Transverse colon (tissue), 4 donors: ENCODE measurements at regions not wholly inside any gene's neighbourhood (a gene's known extent, or its start where the extent isn't known, plus 50 kb on each side); places are given as distances from the start of the nearest gene placed in this dataset.

ENCODE experiments used
- DNase-seq: peaks from one replicate; pipeline ENCODE4 v3.0.0-alpha.2; 2019
- H3K27ac ChIP-seq, 4 donors: fragments of 200-600 bp; sonication (generic); 2 replicates each; pipeline ENCODE4 v1.5.1; 2016 to 2018; ENCODE audit warnings: inconsistent platforms in 4 of 4
- H3K27me3 ChIP-seq: fragments of 200-600 bp; sonication (generic); 2 replicates; pipeline ENCODE4 v1.5.1; 2017; ENCODE audit warnings: inconsistent platforms
- H3K36me3 ChIP-seq, 4 donors: fragments of 200-600 bp; sonication (generic); 2 replicates each; pipeline ENCODE4 v1.5.1; 2017 to 2019; ENCODE audit warnings: inconsistent platforms in 4 of 4
- H3K4me1 ChIP-seq, 4 donors: fragments of 200-600 bp; sonication (generic); 2 replicates each; pipeline ENCODE4 v1.5.1; 2017 to 2020; ENCODE audit warnings: inconsistent platforms in 4 of 4
- H3K4me3 ChIP-seq, 4 donors: fragments of 200-600 bp; sonication (generic); 1 replicate in 1 of 4; 2 replicates in 3 of 4; pipeline versions ENCODE4 v1.5.1 to v1.6.1; 2017 to 2019; ENCODE audit warnings: inconsistent platforms in 4 of 4
- H3K9me3 ChIP-seq, 2 donors: fragments of 200-600 bp; sonication (generic); 2 replicates each; pipeline ENCODE4 v1.5.1; 2017 to 2019; ENCODE audit warnings: inconsistent platforms in 2 of 2
- EP300 ChIP-seq: sonication (generic); formaldehyde crosslinking; IDR thresholded peaks from one replicate; pipeline ENCODE4 v1.6.1; 2017; ENCODE audit warnings: antibody characterized with exemption, low read depth
- POLR2A ChIP-seq: fragments of 450-650 bp; IDR thresholded peaks from one replicate; pipeline ENCODE4 v1.6.1; 2016; ENCODE audit warnings: antibody characterized with exemption, mild to moderate bottlenecking, moderate library complexity
- POLR2AphosphoS5 ChIP-seq, 3 donors: sonication (generic); formaldehyde crosslinking; IDR thresholded peaks; one replicate each; pipeline ENCODE4 v1.6.1; 2016; ENCODE audit warnings: antibody characterized with exemption in 3 of 3
- WGBS, 2 donors: methylation state at CpG; one replicate each; pipeline ENCODE4 v1.1.5; 2018; ENCODE audit warnings: low coverage in 1 of 2; 5-methylcytosine and 5-hydroxymethylcytosine counted together
- in situ Hi-C, 4 donors: fragments of 200-750 bp; cut with MboI; loops; one replicate each; pipeline versions ENCODE4 v1.15.0 to v1.15.1; 2017; ENCODE audit warnings: low sequenced_read_pairs in 3 of 4, low pct_ligation_motif_present in 1 of 4, low pct_unique_long_range_greater_than_20kb in 1 of 4
- intact Hi-C: fragments of 100-400 bp; cut with DNase I; formaldehyde crosslinking; loops from one replicate; pipeline ENCODE4 v1.15.1; 2023; ENCODE audit warnings: low total_unique reads
- TF ChIP-seq, protein P1 (sequence below), 5 experiments: fragments of 200-600 bp in 3 of 5; fragments of 450-650 bp in 2 of 5; sonication (generic) in 3 of 5; IDR thresholded peaks; 1 replicate in 2 of 5; 2 replicates in 3 of 5; pipeline ENCODE4 v1.5.1; 2016 to 2017; ENCODE audit warnings: antibody characterized with exemption in 5 of 5, inconsistent platforms in 3 of 5, mild to moderate bottlenecking in 2 of 5, moderate library complexity in 1 of 5

DNA sequence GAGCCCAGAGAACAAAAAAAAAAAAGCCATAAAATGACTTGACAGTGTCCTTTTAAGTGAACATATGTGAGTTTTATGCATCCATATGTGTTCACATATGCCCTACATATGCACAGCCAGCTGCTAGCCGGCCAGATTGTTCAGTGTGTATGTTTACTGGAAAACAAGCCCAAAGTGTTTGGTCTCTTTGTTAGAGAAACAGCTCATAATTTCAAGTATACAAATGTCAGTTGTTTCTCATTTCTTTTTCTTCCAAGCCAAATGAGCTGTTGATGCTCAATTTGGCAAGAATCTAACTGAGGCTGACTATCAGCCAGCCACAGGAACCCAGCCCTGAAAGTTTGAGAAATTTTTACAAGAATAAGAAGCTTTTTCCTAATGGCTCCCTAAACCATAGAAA lies 60.8 kb upstream of the TSPAN8 start:
- in situ Hi-C loops (no loop called here), intact Hi-C loops (no loop called here)
- no peak for DNase-seq
- no peaks in the 10 kb centered on the region for H3K36me3 ChIP-seq
- TF ChIP-seq POLR2AphosphoS5 (IDR thresholded peaks at IDR 0.05) (no peak), EP300 (no peak)
- TF ChIP-seq, protein P1, sequence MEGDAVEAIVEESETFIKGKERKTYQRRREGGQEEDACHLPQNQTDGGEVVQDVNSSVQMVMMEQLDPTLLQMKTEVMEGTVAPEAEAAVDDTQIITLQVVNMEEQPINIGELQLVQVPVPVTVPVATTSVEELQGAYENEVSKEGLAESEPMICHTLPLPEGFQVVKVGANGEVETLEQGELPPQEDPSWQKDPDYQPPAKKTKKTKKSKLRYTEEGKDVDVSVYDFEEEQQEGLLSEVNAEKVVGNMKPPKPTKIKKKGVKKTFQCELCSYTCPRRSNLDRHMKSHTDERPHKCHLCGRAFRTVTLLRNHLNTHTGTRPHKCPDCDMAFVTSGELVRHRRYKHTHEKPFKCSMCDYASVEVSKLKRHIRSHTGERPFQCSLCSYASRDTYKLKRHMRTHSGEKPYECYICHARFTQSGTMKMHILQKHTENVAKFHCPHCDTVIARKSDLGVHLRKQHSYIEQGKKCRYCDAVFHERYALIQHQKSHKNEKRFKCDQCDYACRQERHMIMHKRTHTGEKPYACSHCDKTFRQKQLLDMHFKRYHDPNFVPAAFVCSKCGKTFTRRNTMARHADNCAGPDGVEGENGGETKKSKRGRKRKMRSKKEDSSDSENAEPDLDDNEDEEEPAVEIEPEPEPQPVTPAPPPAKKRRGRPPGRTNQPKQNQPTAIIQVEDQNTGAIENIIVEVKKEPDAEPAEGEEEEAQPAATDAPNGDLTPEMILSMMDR (IDR thresholded peaks at IDR 0.05), result no peak
- H3K9me3 ChIP-seq, result no peaks in the 10 kb centered on the region
- no peak overlapping the region for H3K4me3 ChIP-seq
- H3K27me3 ChIP-seq, result no peaks in the 10 kb centered on the region
- no peak overlapping the region for H3K27ac ChIP-seq
- 40 to 50% methylated on average over 1 of the region's 1 CpG for WGBS, 2 donors
- H3K4me1 ChIP-seq, result peaks cover 0 to 40% (median 21%) of the 10 kb centered on the region in 4 donors

DNA sequence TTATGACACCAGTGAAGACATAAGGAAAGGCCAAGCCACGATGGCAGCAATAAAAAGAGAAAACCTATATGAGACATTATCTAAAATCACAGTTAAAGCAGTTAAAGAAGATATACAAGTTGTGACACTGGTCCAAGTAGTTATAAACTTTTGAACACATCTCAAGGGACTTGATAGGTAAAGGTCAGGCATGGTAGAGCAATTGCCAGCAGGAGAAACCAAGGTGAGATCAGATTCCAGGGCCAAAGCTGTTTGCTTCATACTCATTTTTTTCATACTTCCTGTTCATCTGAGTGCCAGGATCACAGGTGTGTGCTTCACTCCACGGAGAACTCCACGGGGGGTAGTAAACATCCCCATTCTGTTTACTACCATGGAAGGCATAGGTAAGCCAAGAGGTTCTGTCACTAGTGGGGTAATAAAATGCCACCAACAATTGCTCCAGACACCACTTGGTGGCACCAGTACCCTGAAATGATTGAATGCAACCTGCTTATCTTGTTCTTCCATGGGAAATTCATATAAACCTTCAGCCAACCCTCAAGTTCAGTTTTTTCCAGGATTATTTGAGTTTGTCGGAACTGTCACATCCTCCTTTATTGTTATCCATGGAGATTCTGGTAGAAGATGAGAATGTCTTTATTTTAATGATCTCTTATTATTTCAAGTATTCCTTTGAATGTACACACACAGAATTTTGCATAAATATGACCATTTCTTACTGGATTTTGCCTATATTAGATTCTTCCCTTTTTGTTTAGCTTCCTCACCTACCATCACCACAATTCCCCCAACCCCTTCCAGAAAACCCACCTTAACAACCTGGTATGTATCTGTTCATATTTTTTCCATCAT lies 59.2 kb upstream of the TSPAN8 start:
- H3K27me3 ChIP-seq, result no peaks in the 10 kb centered on the region
- DNase-seq, result peak; percentile 68
- TF ChIP-seq POLR2AphosphoS5 (IDR thresholded peaks at IDR 0.05), result peak in 1 of 3 donors; percentile 61
- TF ChIP-seq POLR2A, result no peak
- TF ChIP-seq, protein P1 (IDR thresholded peaks at IDR 0.05), result peak in 4 of 5 experiments; percentile 45 to 83 (median 61)
- no peak for TF ChIP-seq EP300
- no peaks in the 10 kb centered on the region for H3K36me3 ChIP-seq
- peaks cover 0 to 49% (median 25%) of the 10 kb centered on the region in 4 donors for H3K4me1 ChIP-seq
- intact Hi-C loops (no loop called here), in situ Hi-C loops (no loop called here)
- 30 to 36% methylated on average over 2 to 4 of the region's 4 CpGs for WGBS, 2 donors
- H3K27ac ChIP-seq, result peak overlapping the region; percentile 64 to 83 (median 76)
- no peak overlapping the region for H3K4me3 ChIP-seq
- H3K9me3 ChIP-seq, result no peaks in the 10 kb centered on the region

DNA sequence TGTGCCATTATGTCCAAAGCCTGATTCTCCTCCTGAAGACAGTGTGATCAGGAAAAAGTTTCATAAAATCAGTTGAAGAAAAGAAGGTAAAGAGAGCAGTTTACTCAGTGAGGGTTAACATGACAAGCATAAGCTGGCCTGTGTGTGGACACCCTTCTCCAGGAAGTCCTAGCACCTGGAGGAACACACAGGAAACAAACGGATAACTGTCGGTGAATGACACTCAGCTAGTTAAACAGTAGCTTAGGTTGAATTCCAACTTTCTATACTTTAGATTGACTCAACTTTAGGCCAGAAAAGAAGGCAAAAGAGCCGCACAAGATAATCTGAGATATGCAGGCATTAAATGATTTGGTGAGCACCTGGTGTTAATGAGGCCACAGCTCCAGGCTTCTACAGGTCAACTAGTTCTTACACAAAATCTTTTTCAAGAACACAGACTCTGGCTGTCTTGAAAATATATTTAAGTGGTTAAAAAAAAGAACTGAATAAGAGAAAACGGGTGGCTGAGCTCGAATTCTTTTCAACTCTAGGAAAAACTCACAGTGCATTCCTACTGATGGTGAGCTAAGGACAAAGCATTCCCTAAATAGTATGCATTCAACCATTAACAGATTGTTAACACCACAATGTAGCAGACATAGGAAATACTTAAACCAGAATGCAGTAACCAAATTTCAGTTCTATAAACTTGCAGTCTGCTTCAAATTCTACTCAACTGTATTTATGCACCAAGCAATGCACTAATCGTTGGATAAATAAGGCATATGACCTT lies 56.9 kb upstream of the TSPAN8 start:
- intact Hi-C loops (no loop called here), in situ Hi-C loops (no loop called here)
- TF ChIP-seq POLR2AphosphoS5 (IDR thresholded peaks at IDR 0.05) (peak; percentile 34 to 63 (median 40)), POLR2A (peak; percentile 22), EP300 (no peak)
- DNase-seq, result peak; percentile 62
- H3K9me3 ChIP-seq, result no peaks in the 10 kb centered on the region
- H3K4me1 ChIP-seq, result peaks cover 0 to 49% (median 25%) of the 10 kb centered on the region in 4 donors
- WGBS, 2 donors, result 23 to 34% methylated on average over 6 of the region's 6 CpGs
- H3K4me3 ChIP-seq, result no peak overlapping the region
- no peaks in the 10 kb centered on the region for H3K36me3 ChIP-seq
- no peaks in the 10 kb centered on the region for H3K27me3 ChIP-seq
- H3K27ac ChIP-seq, result peak overlapping the region; percentile 68 to 83 (median 76)

DNA sequence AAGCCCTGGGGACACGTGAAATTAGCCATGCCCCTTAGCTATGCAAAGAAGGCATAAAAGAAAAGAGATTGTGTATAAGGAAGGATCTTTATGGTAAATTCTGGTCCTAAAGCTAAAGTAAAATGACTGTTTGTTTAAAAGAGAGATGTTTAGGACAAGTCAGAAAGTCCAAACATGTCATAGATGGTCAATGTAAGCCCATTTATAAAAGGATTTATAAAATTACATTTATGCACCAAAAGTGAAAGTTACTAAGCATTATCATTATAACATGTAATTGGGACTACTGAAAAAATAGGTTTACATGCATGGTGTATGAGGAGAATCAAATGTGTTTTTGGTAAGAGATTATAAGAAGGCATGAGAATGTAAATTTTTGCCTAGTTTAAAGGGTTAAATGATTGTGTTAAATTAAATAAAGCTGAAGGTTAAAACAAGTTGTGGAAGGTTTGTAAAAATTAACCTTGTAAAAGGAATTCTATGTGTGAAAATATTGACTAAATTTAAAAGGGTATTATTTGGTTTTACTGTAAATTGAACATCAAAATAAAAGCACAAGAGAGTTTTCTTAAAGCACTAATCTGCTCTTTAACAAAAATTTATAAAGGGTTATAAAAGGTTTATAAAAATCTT lies 50.4 kb upstream of the TSPAN8 start:
- Histone ChIP-seq H3K4me3 (no peak overlapping the region), H3K4me1 (peaks cover 0 to 8% (median 3%) of the 10 kb centered on the region in 4 donors), H3K9me3 (peaks cover 3 to 4% of the 10 kb centered on the region in 2 donors), H3K36me3 (no peaks in the 10 kb centered on the region), H3K27ac (no peak overlapping the region), H3K27me3 (no peaks in the 10 kb centered on the region)
- WGBS, 2 donors, result 43 to 80% methylated on average over 1 of the region's 1 CpG
- TF ChIP-seq, protein P1 (IDR thresholded peaks at IDR 0.05), result no peak
- intact Hi-C loops (no loop called here), in situ Hi-C loops (no loop called here)
- no peak for DNase-seq
